Kidney capillary endothelial cell (primary cell): ENCODE measurements at regions not wholly inside any gene's neighbourhood (a gene's known extent, or its start where the extent isn't known, plus 50 kb on each side); places are given as distances from the start of the nearest gene placed in this dataset.

ENCODE experiments used
- DNase-seq: peaks from one replicate; pipeline ENCODE4 v3.0.0-alpha.2; 2018; ENCODE audit warnings: low spot score

DNA sequence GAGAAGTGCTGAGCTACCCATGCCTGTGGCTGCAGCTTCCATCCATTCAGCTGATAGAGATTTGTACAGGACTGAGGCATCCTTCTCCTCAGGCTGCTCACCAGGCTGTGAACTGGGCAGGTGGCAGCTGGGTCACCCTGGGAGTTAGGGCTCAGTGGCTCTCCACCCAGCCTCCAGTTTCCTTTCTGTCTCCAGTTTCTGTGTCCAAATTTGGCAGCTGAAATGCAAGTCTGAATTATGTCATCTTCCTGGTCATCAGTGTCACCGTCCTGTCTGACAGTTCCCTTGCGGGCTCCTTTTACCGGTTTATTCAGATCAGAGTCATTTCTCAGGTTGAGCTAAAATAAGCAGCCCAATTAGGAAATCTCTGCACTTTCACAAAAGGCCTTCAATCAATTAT is 93.3 kb downstream of the EDN1 start:
- DNase-seq: no peak

DNA sequence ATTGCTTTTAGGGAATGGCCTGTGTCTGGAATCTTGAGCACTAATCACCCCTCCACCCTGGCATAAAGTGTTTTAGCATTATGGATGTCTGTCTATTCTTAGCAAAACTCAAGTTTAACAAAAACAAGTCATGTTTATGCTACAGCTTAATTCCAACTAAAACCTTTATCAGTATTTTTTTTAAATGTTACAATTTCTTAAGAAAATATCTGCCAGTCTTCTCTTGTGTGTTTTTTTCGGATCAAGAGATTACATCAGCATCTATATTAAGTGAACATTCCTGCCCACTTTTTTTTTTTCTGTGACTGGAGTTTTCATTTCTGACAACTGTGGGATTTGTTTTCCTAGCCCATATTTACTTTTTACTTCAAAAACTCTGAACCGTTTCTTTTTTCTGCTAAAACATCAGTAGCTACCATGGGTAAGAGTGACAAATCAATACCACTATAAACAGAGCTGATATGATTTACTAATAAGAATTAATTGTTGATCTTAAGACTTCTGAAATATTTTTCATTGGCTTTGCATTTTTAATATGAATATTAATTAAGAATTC is 94.3 kb downstream of the EDN1 start:
- DNase-seq: no peak

DNA sequence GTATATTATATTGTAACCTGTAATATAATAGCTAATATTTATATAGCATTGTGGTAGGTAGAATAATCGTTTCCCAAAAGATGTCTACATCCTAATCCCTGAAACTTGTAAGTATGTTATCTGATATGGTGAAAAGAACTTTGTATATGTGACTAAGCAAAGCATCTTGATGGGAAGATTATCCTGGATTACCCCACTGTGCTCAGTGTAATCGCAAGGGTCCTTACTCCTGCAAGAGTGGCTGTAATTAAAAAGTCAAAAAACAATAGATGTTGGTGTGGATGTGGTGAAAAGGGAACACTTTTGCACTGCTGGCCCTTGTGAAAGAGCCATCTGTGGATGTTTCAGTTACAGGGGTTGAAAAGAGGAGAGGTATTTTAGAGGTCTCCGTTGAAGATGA is 95.2 kb downstream of the EDN1 start:
- no peak for DNase-seq

DNA sequence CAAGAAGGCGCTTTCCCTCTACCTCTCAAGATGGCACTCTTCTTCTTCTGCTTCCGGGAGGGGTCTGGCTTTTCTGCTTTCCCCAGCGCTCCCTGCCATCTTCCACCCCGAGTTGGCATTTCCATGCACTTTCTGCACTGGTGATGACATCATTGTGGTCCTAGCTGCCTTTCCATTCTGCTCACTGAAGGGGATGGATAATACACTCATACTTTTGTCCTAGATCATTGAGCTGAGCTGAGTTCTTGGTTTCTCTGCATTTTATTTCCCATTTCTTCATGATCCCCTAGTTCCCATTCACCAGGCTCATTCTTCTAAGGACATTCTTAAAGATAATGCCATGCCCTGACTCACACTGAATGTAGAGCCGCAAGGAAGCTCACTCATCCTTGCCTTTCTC is 96.7 kb downstream of the EDN1 start:
- DNase-seq: no peak

DNA sequence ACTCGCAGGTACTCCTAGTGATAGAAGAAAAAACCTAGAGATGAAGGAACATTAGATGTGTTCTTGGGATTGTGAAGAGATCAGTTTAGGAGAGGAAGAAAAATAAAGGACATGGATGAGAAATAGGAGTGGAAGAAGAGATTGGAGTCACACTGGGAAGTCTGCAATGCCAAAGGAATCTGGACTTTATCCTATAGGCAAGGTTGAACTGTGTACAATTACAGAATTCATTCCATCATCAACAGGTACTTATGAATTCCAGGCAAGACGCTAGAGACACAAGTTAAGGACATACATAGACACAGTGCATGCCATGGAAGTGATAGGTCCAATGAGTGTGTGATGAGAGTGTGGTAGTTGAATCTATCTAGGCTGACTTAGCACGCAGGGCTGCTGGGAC is 101.3 kb downstream of the EDN1 start:
- DNase-seq: no peak

DNA sequence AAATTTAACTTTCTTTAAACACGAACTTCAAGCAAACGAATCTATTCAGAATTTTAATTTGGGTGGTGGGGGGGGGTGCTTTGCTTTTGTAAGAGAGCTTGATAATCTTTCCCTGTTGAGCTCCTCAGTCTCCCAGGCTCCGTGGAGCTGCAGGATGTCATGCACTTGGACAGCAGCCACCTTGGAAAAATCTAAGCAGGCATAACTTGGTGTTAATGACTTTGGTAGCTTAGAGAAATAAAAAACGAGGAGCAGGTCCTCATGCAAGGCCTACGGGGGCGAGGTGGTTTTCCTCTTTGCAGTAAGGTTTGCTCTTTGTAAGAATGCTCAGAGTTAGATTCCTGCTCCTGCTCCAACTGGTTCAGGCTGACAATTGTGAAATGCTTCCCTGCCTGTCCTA is 102.3 kb downstream of the EDN1 start:
- no peak for DNase-seq

DNA sequence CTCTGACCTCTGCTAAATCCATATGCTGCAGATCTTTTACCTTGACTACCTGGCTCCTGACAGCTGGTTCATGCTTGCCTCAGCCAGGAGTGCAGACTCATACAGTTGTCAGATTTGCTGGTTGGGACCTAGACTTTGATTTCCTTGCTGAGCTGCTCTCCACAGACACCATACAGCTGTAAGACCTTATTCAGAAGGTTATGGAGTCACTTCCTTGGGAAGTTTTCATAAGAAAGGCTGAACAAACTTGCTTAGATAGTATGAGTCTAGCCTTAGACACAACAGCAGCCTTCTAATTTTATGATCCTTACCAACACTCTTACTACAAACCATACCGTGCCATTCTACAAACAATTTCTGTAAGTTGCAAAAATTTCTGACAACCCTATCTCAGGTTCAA is 102.9 kb downstream of the EDN1 start:
- no peak for DNase-seq

DNA sequence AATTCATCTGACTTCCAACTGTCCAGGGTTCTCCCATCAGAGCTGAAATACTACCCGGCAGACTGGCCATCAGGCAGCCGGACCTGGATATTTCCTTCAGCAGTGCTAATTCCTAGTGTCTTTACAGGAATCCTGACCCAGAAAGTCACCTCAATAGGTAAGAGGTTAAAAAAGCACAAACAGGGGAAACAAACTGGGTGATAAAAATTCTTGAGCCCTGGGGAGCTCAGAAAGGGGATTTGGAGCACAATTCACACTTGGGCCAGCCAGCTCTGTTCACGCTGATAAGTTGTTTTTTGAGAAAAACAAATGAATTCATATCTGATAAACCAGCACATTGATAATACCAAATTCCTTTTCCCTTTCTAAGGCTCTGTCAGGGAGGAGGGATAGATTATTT is 104.0 kb downstream of the EDN1 start:
- DNase-seq: no peak

DNA sequence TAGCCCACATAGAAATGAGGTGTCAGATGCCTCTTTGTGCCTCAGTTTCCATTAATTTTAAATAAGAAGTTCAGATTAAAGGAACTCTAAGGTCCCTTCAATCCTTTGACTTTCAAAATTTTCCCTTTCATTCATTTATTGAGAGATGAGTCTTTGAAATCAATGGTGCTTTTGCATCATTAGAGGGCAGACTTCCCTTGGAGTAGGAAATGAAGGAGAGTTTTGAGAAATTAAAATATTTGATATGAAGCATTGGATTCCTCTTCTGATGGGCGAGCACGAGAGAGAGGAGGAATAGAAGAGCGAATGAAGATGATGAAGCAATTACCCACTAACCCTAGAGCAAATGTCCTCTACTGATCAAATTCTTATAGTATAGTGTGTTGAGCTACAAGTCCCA is 105.7 kb downstream of the EDN1 start:
- no peak for DNase-seq

DNA sequence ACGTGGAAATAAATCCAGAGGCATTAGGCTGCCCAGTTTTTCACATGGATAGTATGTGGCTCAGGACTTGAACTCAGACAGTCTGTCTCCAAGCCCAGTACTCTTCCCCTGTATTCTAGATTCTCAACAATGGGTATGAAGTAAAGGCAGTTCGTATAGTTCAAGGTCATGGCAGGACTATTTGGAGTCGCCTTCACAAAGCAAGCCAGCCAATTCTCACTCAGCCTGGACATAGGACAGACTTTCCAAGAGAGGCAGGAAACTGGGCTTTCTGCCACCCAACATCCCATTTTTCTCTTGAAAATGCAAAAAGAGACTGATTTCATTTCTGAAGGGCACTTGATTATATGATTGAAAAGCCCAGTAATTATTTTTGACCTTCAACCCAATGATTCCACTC is 111.0 kb downstream of the EDN1 start:
- DNase-seq: no peak

DNA sequence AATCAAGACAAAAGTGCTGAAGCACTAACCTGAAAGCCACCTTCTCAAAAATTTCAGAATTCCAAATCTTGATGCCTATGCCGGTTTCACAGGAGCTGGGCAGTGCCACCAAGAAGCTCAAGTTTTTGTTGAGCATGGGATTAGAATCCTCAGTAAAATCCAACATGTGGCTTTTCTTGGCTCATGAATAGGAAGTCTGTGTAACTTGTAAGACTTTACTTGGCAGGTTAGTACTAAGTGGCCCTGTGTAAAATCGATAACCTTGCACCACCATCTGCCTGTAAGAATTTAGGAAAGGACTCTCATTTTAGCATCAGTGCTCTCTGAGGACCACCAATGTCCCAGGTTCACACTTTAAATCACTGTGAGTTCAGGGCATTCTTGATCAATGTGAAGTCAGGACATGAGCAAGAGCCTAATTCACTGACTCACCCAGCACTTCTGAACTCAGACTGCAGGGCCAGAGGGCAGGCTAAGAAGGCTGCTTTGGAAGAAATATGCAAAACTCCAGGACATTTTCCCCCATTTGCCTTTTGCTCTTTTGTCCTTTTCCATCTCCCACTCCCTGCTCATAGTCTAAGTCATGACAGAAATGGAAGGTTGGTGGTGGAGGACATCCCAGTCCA is 113.2 kb downstream of the EDN1 start:
- DNase-seq: peak; percentile 76

DNA sequence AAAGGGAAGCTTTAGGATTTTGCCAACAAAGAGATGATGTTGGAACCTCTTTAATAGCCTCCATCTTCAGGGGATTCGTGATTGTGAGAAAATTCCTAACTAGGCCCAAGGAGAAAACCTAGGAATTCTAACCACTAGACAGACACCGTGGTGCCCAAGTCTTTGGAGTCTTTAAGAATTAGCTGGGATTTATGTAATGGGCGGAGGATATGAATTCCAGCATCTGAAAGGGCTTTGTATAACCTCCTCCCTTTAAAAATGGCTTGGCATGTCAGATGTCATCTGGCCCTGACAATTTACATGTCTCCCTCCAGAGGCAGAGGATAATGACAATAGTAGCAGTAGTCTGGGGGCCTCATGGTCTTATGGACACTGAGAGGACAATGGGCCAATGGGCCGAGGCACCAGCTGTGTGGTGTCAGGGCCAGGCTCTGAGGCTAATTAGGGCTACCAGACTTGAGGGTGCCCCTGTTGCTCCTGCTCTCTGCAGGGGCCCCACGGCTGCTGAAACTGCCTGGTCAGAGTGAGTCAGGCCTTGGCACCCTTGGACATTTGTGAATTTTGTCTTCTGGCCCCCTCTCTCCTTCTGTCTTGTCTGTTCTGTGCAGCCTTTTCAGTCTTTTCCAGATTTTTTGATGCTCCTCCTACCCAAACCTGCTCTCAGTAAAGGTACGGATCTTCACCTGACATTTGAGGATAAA is 113.9 kb downstream of the EDN1 start:
- no peak for DNase-seq

DNA sequence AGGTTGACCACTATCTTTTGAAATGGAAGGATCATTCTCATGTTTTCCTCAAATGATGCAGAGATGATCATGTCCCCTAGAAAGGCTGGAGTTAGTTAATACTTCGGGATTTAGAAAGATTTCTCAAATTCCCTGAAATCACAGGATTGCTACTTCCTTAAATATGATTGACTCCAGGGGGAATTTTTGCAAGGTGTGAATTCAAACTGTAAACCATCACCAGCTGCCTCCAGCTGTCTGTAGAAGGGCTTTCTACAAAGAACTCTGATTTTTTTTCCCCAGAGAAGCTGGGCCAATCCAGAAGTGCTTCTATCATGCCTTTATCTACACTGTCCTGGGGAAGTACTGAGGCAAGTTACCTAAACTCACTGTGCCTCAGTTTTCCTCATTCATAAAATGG is 114.5 kb downstream of the EDN1 start:
- no peak for DNase-seq

DNA sequence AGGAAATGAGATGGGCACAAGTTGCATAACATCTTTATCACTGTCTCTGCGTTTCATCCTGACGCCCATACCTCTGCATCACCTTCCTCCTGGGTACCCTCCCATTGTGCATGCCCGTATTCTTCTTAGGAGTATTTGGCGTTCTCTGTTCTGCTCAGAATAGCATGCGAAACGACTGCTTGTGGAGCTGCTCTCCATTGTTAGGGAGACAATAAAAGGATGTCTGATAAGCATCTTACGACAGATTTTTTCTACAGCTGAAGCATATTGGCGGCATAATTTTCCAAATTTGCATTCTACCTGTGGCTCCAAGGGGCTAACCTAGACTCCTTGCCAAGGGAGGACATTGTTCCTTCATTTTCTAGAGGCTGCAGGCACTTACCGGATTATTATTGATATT is 118.6 kb downstream of the EDN1 start:
- peak; percentile 35 for DNase-seq

DNA sequence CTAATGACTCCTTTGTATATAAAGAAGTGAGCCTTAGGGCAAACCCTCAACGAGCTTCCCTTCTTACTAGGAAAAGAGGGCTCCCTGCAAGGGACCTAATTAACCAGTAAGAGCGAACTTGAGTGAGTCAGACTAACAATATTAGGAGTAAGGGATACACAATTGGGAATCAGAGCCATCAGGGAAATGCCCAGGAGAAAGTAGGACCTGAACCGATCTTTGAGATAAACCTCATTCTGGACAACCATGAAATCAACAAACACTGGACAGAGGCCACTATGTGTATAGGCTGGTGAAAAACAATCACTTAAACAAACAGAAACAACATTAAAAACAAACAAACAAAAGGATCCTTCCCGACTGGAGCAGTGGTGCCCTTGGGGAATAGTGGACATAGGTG is 120.8 kb downstream of the EDN1 start:
- DNase-seq: no peak

DNA sequence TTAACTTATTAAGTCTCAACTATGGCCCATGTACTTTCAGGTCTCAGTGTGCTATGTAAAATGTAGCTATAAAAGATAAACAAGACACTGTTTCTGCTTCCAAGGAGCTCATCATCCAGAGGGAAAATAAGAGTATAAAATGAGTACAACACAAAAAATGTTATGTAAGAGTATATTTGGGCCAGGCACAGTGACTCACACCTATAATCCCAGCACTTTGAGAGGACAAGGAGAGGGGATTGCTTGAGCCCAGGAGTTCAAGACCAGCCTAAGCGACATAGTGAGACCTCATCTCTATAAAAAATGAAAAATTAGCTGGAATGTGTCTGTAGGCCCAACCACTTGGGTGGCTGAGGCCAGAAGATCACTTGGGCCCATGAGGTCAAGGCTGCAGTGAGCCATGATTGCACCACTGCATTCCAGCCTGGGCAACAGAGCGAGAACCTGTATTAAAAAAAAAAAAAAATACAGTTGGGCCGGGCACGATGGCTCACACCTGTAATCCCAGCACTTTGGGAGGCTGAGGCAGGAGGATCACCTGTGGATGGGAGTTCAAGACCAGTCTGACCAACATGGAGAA is 124.0 kb downstream of the EDN1 start:
- no peak for DNase-seq

DNA sequence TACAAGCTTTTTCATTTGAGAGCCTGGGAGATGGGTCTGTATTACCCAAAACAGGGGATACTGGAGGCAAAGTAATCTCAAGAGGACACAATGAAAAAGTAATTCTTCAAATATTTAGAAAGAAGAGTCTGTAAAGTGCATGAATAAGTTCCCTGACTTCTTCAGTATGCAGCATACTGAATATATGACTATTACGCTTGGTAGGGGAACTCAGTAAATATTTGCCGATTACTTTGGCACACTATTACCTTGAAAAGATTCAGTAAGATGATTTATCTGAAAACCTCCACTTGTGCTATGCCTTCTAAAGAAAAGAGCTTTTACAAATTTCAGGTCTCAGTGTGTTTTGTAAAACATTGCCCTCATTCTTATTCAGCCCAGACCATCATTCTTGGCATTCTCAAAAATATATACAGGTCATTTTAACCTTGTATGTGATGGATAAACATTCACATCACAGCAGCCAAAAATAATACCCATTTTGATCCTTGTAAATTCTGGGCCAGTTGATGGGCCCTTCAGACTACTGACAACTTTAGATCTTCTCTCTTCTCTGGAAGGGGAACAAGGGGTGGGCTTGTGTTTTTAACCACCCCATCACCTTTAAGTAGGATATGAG is 125.9 kb downstream of the EDN1 start:
- no peak for DNase-seq

DNA sequence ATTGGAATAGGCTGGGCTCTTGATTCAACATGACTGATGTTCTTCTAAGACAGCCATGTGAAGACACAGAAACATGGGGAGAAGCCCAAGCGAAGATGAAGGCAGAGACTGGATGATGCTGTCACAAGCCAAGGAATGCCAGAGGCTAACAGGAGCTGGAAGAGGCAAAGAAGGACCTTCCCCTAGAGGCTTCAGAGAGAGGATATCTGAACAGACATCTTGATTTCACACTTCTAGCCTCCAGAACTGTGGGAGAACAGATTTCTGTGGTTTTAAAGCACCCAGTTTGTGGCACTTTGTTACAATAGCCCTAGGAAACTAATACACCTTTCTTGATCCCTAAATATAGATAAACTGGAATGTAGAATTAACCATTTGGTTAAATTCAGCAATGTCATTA is 127.0 kb downstream of the EDN1 start:
- no peak for DNase-seq

DNA sequence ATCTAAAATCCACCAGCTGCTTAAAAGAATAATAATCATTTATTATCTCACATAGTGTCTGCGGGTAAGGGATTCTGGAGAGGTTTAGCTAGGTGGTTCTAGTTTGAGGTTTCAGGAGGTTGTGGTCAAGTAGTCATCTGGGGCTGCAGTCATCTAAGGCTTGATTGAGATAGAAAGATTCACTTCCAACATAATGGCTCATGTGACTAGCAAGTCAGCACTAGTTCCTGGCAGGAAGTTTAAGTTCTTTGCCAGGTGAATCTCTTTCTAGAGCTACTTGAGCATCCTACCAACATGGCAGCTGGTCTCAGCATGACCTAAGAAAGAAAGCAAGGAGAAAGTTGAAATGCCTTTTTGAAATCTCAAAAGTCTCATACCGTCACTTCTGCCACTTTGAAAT is 128.8 kb downstream of the EDN1 start:
- no peak for DNase-seq

DNA sequence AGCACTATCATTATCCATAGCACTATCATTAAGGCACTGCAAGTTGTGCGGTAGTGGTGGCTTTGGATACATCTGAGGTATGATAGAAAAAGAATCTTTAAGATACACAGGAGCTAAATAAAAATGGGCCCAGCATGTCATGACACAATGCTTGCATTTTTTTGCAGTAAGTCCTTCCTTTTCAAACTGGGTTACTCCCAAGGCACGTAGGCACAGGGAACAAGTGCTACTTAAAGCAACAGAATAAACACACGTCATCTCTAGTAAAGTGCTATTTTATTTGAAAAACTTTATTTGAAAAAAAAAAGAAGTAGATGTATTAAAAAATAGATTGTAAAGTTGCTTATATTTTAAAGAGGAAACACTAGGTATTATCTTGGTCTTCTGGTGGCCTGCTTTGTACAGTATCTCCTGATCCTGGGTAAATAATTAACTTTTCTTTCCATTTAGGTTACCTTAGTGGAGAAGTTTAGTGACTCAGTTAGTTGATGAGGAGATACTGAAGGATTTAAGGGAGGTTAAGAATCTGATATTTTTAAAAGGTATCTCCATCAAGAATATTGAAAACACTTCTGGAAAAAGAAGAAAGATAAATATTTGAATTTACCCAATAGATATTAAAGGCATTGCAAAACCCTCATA is 129.6 kb downstream of the EDN1 start:
- DNase-seq: no peak

DNA sequence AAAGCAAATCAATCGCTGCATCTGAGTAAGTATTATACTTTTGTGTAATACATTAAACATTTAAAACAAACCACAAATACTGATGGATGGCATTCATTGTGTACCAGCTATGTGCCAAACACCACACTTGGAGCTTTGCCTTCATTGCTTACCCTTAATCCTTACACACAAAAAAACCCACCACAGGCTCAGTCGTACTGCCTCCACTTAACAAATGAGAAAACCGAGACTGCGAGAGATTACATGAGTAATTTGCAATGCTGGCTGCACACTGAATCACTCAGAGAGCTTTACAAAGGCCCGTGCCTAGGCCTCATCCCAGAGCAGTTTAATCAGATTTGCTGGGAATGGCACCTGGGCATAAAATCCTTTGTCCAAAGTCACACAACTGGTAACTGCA is 130.5 kb downstream of the EDN1 start:
- DNase-seq: no peak

DNA sequence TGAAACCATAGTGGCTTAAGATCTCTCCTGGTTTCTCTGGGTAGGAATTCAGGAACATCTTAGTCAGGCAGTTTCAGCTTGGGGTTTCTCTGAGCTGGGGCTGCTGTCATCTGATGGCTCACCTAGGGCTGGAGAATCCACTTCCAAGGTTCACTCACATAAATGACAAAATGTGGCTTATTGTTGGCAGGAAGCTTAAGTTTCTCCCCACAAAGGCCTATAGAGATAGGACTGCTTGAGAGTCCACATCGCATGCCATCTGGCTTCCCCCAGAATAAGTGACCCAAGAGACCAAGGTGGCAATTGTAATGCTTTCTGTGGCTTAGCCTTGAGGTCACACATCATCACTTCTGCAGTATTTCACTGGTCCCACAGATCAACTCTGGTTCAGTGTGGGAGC is 131.4 kb downstream of the EDN1 start:
- no peak for DNase-seq

DNA sequence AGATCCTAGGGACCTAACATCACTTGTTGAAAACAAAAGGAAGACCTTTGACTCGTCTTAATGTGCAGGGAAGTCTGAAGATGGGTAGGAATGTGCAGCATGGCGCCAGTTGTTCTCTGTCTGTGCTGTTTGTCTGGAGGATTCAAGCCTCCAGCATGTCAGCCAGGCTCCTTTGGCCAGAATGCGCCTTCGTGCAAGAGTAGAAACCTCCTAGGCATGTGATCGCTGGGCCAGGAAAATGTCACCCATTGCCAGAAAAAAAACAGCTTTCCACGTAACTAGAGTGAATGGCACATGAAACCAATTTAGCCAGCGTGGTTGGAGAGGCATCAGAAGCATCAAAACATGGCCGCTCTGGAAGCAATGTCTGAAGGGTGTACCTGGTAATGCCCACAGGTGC is 132.7 kb downstream of the EDN1 start:
- no peak for DNase-seq
